Natural killer cell treated with Interleukin-12 subunit alpha and Interleukin-12 subunit beta and Interleukin-15 and Interleukin-18, amount 100 ng/mL, for 72 hours (primary cell): ENCODE measurements at regions not wholly inside any gene's neighbourhood (a gene's known extent, or its start where the extent isn't known, plus 50 kb on each side); places are given as distances from the start of the nearest gene placed in this dataset.

Experiments
- ATAC-seq, 2 donors: fragments of 150-1000 bp; cut with Tn5 transposase in 1 of 2; sonication (Bioruptor Pico), chemical (Tn5 transposase) in 1 of 2; 2 replicates each; pipeline ENCODE4 v1.10.0; 2021
- DNase-seq: peaks from one replicate; pipeline ENCODE4 v3.0.0; 2022; ENCODE audit warnings: low spot score
- H3K27ac Mint-ChIP-seq, 2 donors: 1 replicate in 1 of 2; 2 replicates in 1 of 2; pipeline ENCODE4 v1.8.0; 2022; ENCODE audit warnings: mixed read lengths in 2 of 2, mild to moderate bottlenecking in 1 of 2, moderate library complexity in 1 of 2
- H3K27me3 Mint-ChIP-seq, 2 donors: 1 replicate in 1 of 2; 2 replicates in 1 of 2; pipeline ENCODE4 v1.8.0; 2022; ENCODE audit warnings: mixed read lengths in 2 of 2
- H3K36me3 Mint-ChIP-seq: one replicate; pipeline ENCODE4 v1.8.0; 2022; ENCODE audit warnings: mixed read lengths
- H3K4me1 Mint-ChIP-seq, 2 donors: 1 replicate in 1 of 2; 2 replicates in 1 of 2; pipeline ENCODE4 v1.8.0; 2022; ENCODE audit warnings: low read depth in 2 of 2, mixed read lengths in 2 of 2, mild to moderate bottlenecking in 1 of 2
- H3K4me3 Mint-ChIP-seq: one replicate; pipeline ENCODE4 v1.8.0; 2022; ENCODE audit warnings: mixed read lengths
- H3K9me3 Mint-ChIP-seq: 2 replicates; pipeline ENCODE4 v1.8.0; 2022; ENCODE audit warnings: mixed read lengths

DNA sequence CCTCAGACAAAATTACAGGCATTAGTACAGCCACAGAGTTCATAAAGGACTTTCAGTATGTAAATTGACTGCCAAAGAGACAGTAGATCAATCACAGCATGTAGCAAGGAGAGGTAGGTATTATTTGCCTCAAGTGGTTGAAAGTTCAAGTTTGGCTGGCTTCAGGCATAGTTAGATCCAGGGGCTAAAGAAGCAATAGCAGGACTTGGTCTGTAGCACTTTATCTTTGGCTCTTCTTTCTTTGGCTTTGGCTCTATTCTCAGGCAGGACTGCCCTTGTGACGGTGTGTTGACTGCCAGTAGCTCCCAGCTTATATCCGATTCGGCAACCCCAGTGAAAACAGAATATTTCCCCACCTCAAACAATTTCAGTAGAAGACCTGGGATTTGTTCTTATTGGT, 346.0 kb upstream of the TBX3 start:
- Mint-ChIP-seq H3K27me3 (no peaks in the 10 kb centered on the region), H3K4me3 (no peak overlapping the region), H3K4me1 (no peaks in the 10 kb centered on the region), H3K27ac (no peak overlapping the region), H3K36me3 (no peaks in the 10 kb centered on the region), H3K9me3 (peaks cover 15% of the 10 kb centered on the region)
- DNase-seq (no peak), ATAC-seq (no peak)

DNA sequence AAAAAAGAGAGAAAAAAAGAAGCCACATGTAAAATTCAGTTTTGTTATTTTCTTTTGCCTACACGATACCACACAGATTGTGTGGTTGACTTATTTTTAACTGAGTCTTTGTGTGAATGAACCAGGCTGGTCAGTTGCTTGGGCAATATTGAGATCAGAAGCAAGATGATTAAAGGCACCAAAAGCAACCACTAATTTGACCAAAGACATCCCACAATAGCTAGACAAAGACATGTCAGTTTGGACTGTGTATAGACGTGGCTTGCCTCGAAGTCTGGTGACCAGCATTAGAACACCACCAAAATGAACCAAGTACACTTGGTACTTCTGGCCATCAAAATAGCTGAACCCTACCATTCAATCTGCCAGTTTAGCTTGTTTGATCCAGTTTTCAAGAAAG, 340.6 kb upstream of the TBX3 start:
- H3K9me3 Mint-ChIP-seq, result peaks cover 10% of the 10 kb centered on the region
- H3K27ac Mint-ChIP-seq, result no peak overlapping the region
- H3K36me3 Mint-ChIP-seq, result no peaks in the 10 kb centered on the region
- H3K4me3 Mint-ChIP-seq, result no peak overlapping the region
- no peak for ATAC-seq
- H3K4me1 Mint-ChIP-seq, result no peaks in the 10 kb centered on the region
- no peak for DNase-seq
- H3K27me3 Mint-ChIP-seq, result no peaks in the 10 kb centered on the region

DNA sequence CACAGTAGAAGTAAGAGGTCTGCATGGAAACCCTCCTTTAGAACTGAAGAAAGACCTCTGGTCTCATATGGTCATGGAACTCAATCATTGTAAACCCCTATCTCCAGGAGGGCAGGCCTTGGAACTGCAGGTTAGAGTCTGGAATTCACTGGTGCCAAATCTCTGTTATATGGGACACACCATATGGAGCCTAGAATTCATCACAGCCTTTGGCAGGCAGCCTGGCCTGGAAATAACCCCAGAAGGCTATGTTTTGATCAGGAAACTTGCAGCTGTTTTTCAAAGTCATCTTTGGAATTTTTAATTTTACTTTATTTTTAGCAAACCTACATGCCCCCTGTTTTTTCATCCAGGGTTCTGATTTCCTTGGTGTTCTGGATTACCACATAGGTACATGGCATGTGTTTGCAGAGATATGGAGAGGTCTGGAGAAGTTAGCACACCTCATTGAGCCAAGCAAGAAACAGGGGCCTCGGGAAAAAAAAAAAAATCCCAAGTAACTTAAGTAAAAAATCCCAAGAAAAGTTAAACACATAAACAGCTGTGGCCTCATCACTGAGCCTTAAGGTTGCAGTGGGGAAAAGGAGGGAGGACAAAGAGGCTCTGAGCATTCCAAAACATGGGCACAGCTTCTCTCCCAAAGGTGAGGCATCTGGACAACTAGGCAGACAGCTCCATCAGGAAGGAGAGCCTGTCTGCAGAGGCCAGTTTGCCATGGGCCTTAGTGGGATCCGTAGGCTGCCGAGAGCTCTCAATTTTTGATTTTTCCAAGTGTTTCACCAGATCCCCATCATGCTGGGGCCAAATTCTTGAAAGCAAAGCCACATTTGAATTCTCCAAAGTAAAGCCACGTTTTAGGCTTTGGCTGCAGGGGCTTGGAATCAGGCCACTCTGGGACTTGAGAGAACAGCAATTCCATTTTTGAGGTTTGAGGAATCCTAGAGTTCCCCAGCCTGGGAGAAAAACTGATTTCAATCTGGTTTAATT, 339.6 kb upstream of the TBX3 start:
- ATAC-seq, result no peak
- no peak for DNase-seq
- H3K36me3 Mint-ChIP-seq, result no peaks in the 10 kb centered on the region
- H3K4me1 Mint-ChIP-seq, result no peaks in the 10 kb centered on the region
- no peaks in the 10 kb centered on the region for H3K27me3 Mint-ChIP-seq
- H3K9me3 Mint-ChIP-seq, result peaks cover 8% of the 10 kb centered on the region
- H3K4me3 Mint-ChIP-seq, result no peak overlapping the region
- no peak overlapping the region for H3K27ac Mint-ChIP-seq

DNA sequence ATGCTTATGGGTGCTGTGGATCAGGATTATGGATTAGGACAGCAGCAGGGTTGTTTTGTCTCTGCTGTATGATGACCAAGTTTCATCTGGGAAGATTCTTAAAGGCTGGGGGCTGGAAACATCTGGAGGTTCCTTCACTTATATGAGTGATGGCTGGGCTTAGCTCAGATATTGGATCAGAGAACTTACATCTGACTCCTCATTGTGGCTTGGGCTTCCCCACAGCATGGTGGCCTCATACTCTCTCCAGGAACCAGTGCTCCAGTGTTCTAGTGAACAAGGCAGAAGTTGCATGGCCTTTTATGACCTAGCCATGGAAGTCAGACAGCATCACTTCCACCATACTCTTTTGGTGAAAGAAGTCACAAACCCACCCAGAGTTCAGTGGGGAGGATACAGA, 336.1 kb upstream of the TBX3 start:
- no peak for ATAC-seq
- Mint-ChIP-seq H3K4me1 (no peaks in the 10 kb centered on the region), H3K9me3 (peaks cover 13% of the 10 kb centered on the region), H3K27me3 (no peaks in the 10 kb centered on the region), H3K36me3 (peaks cover 6% of the 10 kb centered on the region), H3K4me3 (no peak overlapping the region), H3K27ac (no peak overlapping the region)
- DNase-seq, result no peak

DNA sequence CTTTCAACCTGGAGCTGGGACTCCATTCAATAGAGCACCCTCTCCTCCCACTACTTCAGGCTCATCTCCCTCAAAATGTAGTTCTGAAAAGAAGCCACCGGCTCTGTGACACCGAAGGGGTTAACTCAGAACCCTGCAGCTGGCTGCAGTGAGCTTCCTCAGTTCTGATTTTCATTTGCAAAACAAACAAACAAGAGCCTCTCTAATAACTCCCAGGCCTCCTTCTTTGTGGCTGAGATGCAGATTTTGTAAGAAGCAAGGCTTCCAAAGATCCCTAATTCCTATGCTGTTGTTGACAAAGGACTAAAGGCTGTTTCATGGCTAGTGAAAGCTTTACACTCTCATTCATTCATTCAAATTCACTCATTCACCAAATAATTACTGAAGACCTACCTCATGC, 333.4 kb upstream of the TBX3 start:
- peaks cover 18% of the 10 kb centered on the region for H3K9me3 Mint-ChIP-seq
- peaks cover 6% of the 10 kb centered on the region for H3K36me3 Mint-ChIP-seq
- H3K27me3 Mint-ChIP-seq, result no peaks in the 10 kb centered on the region
- H3K4me3 Mint-ChIP-seq, result no peak overlapping the region
- DNase-seq (no peak), ATAC-seq (no peak)
- no peak overlapping the region for H3K27ac Mint-ChIP-seq
- H3K4me1 Mint-ChIP-seq, result no peaks in the 10 kb centered on the region

DNA sequence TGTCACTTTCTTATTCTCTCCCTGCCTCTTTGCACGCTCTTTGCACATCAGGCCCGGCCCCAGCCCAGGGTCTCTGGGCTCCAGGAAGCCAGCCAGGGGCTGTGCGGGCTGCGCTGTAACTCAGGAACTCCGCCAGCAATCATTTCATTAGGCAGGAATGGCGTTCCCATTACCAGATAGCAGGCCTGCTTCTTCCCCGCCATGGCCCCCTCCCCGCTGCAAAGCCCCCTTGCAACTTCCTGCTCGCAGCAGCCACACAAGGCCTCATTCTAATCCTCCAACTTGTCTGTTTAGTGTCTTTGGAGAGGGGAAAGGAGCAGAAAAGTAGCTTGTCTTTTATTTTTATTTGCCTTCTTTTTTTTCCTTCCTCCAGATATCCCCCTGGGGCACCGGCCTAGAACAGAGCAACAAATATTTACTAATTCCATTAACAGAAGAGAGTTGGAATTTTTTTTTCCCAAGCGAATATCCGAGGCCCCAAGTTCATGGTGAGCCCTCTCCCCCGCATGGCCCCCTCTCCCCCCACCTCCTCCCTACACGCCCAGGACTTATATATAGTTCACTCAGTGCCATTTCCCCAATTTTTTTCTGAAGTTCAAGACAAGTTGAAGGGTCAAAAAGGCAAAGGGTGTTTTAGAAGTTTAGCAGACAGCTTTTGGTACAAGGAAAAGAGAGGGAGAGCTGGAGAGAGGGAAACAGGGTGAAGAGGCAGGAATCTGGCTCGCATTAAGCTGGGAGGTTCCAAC, 329.4 kb upstream of the TBX3 start:
- no peaks in the 10 kb centered on the region for H3K4me1 Mint-ChIP-seq
- peaks cover 15% of the 10 kb centered on the region for H3K9me3 Mint-ChIP-seq
- H3K27ac Mint-ChIP-seq, result no peak overlapping the region
- no peak for DNase-seq
- H3K36me3 Mint-ChIP-seq, result peaks cover 6% of the 10 kb centered on the region
- H3K27me3 Mint-ChIP-seq, result no peaks in the 10 kb centered on the region
- ATAC-seq, result no peak
- no peak overlapping the region for H3K4me3 Mint-ChIP-seq

DNA sequence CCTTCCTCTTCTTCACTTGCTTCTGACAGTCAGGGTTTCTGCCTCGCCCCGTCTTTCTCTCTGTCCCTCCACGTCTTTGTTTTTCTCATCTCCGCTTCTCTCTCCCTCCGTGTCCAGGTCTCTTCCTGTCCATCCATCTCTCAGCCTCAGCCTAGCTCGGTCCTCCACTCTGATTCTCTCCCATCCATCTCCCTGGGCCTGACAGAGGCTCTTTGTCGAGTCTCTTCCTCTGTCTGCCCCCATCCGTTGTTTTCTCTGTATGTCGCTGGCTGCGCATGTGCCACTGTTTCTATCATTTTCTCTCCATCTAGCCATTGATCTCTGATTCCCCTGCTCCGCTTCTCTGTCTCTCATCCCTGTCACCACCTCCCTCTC, 328.9 kb upstream of the TBX3 start:
- H3K4me1 Mint-ChIP-seq, result no peaks in the 10 kb centered on the region
- no peak overlapping the region for H3K4me3 Mint-ChIP-seq
- ATAC-seq (no peak), DNase-seq (no peak)
- no peak overlapping the region for H3K27ac Mint-ChIP-seq
- H3K27me3 Mint-ChIP-seq, result no peaks in the 10 kb centered on the region
- H3K9me3 Mint-ChIP-seq, result peaks cover 11% of the 10 kb centered on the region
- H3K36me3 Mint-ChIP-seq, result peaks cover under 1% of the 10 kb centered on the region

DNA sequence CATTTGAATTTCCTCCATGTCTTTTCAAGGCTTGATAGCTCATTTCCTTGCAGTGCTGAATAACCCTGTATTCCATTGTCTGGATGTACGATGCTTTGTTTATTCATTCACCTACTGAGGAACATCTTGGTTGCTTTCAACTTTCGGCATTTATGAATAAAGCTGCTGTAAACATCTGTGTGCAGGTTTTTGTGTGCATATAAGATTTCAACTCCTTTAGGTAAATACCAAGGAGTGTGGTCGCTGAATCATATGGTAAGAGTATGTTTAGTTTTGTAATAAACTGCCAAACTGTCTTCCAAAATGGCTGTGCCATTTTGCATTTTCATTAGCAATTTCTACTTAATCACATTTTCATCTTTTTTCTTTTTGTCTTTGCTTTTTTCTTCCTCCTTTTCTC, 327.7 kb upstream of the TBX3 start:
- Mint-ChIP-seq H3K4me1 (no peaks in the 10 kb centered on the region), H3K36me3 (no peaks in the 10 kb centered on the region), H3K9me3 (peaks cover 5% of the 10 kb centered on the region), H3K27me3 (no peaks in the 10 kb centered on the region), H3K4me3 (no peak overlapping the region), H3K27ac (no peak overlapping the region)
- DNase-seq, result no peak
- ATAC-seq, result no peak

DNA sequence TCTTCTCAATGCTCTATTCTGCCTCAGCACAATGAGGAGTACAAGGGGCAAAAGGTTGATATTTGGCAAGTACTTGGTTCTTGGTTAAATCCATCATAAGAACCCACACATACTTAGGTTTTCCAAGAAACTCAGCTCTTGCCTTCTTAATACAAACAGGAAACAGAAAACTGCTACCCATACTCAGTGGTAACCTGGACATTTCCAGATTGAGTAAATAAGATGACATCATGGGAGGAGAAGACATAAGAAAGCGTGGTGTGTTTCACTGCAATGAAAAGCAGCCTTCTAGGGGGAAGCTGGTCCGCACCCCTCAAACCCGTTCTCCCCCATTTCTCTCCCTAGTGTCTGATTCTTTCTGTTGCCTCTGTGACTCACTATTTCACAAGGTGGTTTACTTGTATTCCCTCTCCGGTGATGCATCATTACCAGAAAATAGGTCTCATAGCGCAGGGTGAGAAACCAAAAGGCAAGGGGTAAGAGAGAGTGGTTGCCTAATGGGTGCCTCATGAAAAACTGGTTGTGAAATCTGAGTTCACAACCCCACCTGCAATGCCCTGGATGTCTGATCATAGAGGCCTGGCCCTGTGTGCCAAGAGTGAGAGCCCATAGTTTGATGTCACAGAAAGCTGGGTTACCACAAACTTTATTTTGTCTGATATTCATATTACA, 326.5 kb upstream of the TBX3 start:
- H3K4me3 Mint-ChIP-seq, result no peak overlapping the region
- no peak for DNase-seq
- H3K4me1 Mint-ChIP-seq, result no peaks in the 10 kb centered on the region
- no peak for ATAC-seq
- no peak overlapping the region for H3K27ac Mint-ChIP-seq
- no peaks in the 10 kb centered on the region for H3K36me3 Mint-ChIP-seq
- H3K27me3 Mint-ChIP-seq, result no peaks in the 10 kb centered on the region
- peaks cover 5% of the 10 kb centered on the region for H3K9me3 Mint-ChIP-seq

DNA sequence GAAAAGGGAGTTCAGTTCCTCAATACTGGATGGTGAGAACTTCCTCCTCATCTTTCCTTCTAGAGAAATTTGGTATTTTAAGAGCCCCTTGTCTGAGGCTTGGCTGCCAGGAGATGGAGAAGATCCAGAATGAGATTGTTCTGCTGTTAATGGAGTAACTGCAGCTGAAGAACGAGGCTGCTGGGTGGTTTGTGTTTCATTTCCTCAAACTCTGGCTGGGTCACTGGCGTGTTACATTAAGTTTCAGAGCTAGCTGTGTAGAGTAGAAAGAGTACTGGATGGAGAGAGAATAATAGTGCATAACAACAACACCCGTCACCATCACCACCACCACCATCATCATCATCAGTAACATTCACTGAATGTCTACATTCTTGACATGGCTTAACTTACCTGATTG, 325.0 kb upstream of the TBX3 start:
- Mint-ChIP-seq H3K36me3 (no peaks in the 10 kb centered on the region), H3K4me1 (no peaks in the 10 kb centered on the region), H3K4me3 (no peak overlapping the region), H3K27me3 (no peaks in the 10 kb centered on the region), H3K9me3 (peaks cover 6% of the 10 kb centered on the region), H3K27ac (no peak overlapping the region)
- no peak for ATAC-seq
- DNase-seq, result no peak

DNA sequence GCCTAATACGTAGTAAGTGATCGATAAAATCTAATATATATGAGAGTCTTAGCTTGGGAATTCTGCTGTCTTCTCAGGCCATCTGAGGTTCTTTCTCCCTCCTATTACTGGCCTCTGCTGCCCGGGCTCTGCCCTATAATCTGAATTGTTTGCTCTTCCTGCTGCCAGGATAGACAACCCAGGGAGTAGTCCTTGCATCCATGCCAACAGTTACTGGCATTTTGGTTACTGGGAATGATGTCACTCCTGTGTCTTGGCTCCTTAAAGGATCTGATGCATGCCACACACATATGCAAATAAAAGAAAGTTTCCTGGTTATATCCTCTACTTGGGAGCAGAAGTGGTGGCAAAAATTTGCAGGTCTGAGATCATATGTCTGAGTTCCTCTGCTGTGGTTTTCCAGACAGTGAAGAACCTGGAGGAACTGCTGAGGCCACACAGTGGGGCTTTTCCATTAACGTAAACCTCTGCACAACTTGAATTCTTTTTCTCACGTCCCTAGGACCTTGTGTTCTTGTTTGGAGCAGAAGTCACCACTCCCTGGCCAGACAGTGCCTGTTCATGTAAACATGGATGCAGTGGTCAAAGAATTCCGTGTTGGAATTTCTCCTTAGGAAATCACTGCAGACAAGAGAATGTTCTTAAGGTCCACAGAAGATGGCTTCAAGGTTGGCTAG, 320.6 kb upstream of the TBX3 start:
- H3K27me3 Mint-ChIP-seq, result no peaks in the 10 kb centered on the region
- no peaks in the 10 kb centered on the region for H3K4me1 Mint-ChIP-seq
- no peak for ATAC-seq
- no peak overlapping the region for H3K4me3 Mint-ChIP-seq
- H3K36me3 Mint-ChIP-seq, result no peaks in the 10 kb centered on the region
- DNase-seq, result no peak
- no peak overlapping the region for H3K27ac Mint-ChIP-seq
- peaks cover 8% of the 10 kb centered on the region for H3K9me3 Mint-ChIP-seq

DNA sequence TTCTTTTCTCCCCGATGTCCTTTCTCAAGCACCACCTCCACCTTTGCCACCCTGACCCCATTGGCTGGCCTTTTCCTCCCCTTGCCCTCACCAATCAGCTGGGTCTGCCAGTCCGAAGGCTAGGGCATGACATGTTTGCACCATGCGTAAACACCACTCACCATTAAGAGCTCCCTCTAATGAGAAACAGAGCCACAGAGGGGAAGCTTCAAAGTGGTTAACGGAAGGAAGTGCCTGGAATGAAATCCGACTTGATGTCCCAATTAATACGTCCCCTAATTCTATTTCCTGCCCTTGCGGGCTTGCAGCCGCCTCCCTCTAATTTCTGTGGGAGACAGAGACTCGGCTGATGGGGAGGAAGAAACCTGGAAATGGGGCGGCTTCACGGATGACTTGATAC, 318.5 kb upstream of the TBX3 start:
- Mint-ChIP-seq H3K9me3 (peaks cover 8% of the 10 kb centered on the region), H3K27me3 (no peaks in the 10 kb centered on the region)
- ATAC-seq, result no peak

DNA sequence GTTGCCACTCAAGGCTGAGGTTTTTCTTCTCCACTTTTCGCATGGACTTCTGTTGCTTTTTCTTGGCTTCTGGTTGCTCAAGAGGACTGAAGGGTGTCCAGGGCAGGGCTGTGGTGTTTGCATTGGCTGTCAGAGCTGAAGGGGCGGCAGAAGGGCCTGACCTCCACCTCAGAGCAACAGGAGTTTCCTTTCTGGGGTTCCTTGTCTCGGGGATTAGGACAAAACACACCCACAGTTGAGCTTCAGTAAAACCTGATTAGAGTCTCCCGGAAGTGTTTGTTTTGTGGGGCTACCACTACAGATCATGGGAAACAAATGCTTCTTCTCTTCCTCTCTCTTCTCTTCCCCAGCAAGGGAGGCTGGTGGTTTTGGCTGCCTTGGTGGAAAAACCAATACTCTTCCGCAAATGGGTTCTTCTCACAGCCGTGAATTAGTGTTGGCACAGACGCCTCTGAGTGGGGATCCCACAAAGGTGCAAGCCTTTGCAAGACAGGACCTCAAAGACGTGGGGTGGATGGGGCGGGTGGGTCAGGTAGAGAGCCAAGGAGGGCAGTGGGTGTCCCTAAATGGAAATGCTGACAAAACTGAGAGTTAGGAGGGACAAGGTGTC, 317.7 kb upstream of the TBX3 start:
- DNase-seq, result no peak
- H3K36me3 Mint-ChIP-seq, result no peaks in the 10 kb centered on the region
- H3K27me3 Mint-ChIP-seq, result no peaks in the 10 kb centered on the region

More for the DNA sequence above, 318.5 kb upstream of the TBX3 start:
- H3K27ac Mint-ChIP-seq, result no peak overlapping the region
- no peaks in the 10 kb centered on the region for H3K4me1 Mint-ChIP-seq
- no peaks in the 10 kb centered on the region for H3K36me3 Mint-ChIP-seq
- H3K4me3 Mint-ChIP-seq, result no peak overlapping the region
- DNase-seq, result no peak

More for the DNA sequence above, 317.7 kb upstream of the TBX3 start:
- Mint-ChIP-seq H3K9me3 (peaks cover 8% of the 10 kb centered on the region), H3K4me1 (no peaks in the 10 kb centered on the region), H3K27ac (no peak overlapping the region), H3K4me3 (no peak overlapping the region)
- no peak for ATAC-seq
